Mammary epithelial cell (primary cell): ENCODE measurements at regions not wholly inside any gene's neighbourhood (a gene's known extent, or its start where the extent isn't known, plus 50 kb on each side); places are given as distances from the start of the nearest gene placed in this dataset.

Experiments
- CTCF ChIP-seq, 2 donors: IDR thresholded peaks in 1 of 2; conservative IDR thresholded peaks in 1 of 2; 2 replicates each; pipeline ENCODE4 v1.5.1; 2011 to 2012; ENCODE audit warnings: inconsistent platforms in 2 of 2, low read length in 2 of 2, mild to moderate bottlenecking in 2 of 2, control low read depth in 1 of 2, low read depth in 1 of 2; ENCODE audit not compliant: insufficient read depth in 1 of 2; ENCODE audit errors: extremely low read depth in 1 of 2
- EZH2 ChIP-seq: IDR thresholded peaks from 2 replicates; pipeline ENCODE4 v1.6.1; 2012; ENCODE audit warnings: low read length, inconsistent platforms, borderline replicate concordance

GRCh38 chr5:136425921-136426320, 60.6 kb upstream of the TRPC7 start:
- TF ChIP-seq CTCF (conservative IDR thresholded peaks at IDR 0.05 in 1 of 2, IDR thresholded peaks at IDR 0.05 in 1 of 2; ENCODE audit: extremely low read depth in 1 of 2, insufficient read depth in 1 of 2, low read depth in 1 of 2, low read length in 2 of 2) (no peak), EZH2 (no peak)
